Left lobe of liver (tissue), 2 donors: ENCODE measurements at regions not wholly inside any gene's neighbourhood (a gene's known extent, or its start where the extent isn't known, plus 50 kb on each side); places are given as distances from the start of the nearest gene placed in this dataset.
A peak's percentile ranks its signal among the peaks of the same experiment; 100 is the strongest.

ENCODE experiments used
- ATAC-seq: fragments of 200-7000 bp; cut with Tn5 transposase; one replicate; pipeline ENCODE4 v1.9.1; 2020; ENCODE audit warnings: mild to moderate bottlenecking, moderate library complexity
- DNase-seq: peaks from one replicate; pipeline ENCODE4 v3.0.0-alpha.2; 2020; ENCODE audit warnings: low spot score
- donor health status: DM: no; HTN: no; CAD: no; lungs with moderate emphysema.
- donor health status: DM: no; HTN: yes; CAD: no.

GRCh38 chr7:7110706-7111105, 71.6 kb upstream of the C1GALT1 start:
- ATAC-seq, result no peak

GRCh38 chr7:7112868-7113267, 69.5 kb upstream of the C1GALT1 start:
- DNase-seq (no peak), ATAC-seq (no peak)

More at GRCh38 chr7:7110706-7111105, 71.6 kb upstream of the C1GALT1 start:
- no peak for DNase-seq

GRCh38 chr7:7114575-7115291, 67.6 kb upstream of the C1GALT1 start:
- ATAC-seq (peak; percentile 99), DNase-seq (no peak)

GRCh38 chr7:7117935-7118586, 64.3 kb upstream of the C1GALT1 start:
- ATAC-seq (no peak), DNase-seq (no peak)

GRCh38 chr7:7118822-7119221, 63.5 kb upstream of the C1GALT1 start:
- DNase-seq (no peak), ATAC-seq (no peak)

GRCh38 chr7:7119729-7120128, 62.6 kb upstream of the C1GALT1 start:
- ATAC-seq (no peak), DNase-seq (no peak)

GRCh38 chr7:7122033-7122478, 60.3 kb upstream of the C1GALT1 start:
- ATAC-seq (no peak), DNase-seq (no peak)

GRCh38 chr7:7122701-7123281, 59.6 kb upstream of the C1GALT1 start:
- DNase-seq (no peak), ATAC-seq (no peak)

- ATAC-seq (no peak), DNase-seq (no peak)
Measured at GRCh38 chr7:7125963-7126362, 56.4 kb upstream of the C1GALT1 start.

- no peak for DNase-seq
- ATAC-seq, result no peak
Measured at GRCh38 chr7:7127773-7128172, 54.6 kb upstream of the C1GALT1 start.

- ATAC-seq, result no peak
- no peak for DNase-seq
Measured at GRCh38 chr7:7129381-7129780, 53.0 kb upstream of the C1GALT1 start.

- DNase-seq, result no peak
- no peak for ATAC-seq
Measured at GRCh38 chr7:7131273-7131672, 51.1 kb upstream of the C1GALT1 start.
